Suprapubic skin (tissue), 4 donors: ENCODE measurements at regions not wholly inside any gene's neighbourhood (a gene's known extent, or its start where the extent isn't known, plus 50 kb on each side); places are given as distances from the start of the nearest gene placed in this dataset.

Experiments used
- DNase-seq, 2 donors: peaks; one replicate each; pipeline ENCODE4 v3.0.0-alpha.2; 2019; ENCODE audit warnings: low spot score in 2 of 2
- H3K27ac ChIP-seq: fragments of 200-600 bp; sonication (generic); one replicate; pipeline ENCODE4 v1.5.1; 2019
- H3K27me3 ChIP-seq: fragments of 200-600 bp; sonication (generic); one replicate; pipeline ENCODE4 v1.5.1; 2019
- H3K36me3 ChIP-seq: fragments of 200-600 bp; sonication (generic); one replicate; pipeline ENCODE4 v1.5.1; 2019
- H3K4me1 ChIP-seq: fragments of 200-600 bp; sonication (generic); one replicate; pipeline ENCODE4 v1.5.1; 2019
- H3K4me3 ChIP-seq: fragments of 200-600 bp; sonication (generic); one replicate; pipeline ENCODE4 v1.5.1; 2019; ENCODE audit warnings: mild to moderate bottlenecking
- H3K9me3 ChIP-seq: fragments of 200-600 bp; sonication (generic); one replicate; pipeline ENCODE4 v1.5.1; 2019
- EP300 ChIP-seq: sonication (generic); formaldehyde crosslinking; IDR thresholded peaks from one replicate; pipeline ENCODE4 v1.6.1; 2017; ENCODE audit warnings: antibody characterized with exemption
- POLR2A ChIP-seq, 2 donors: fragments of 450-650 bp; IDR thresholded peaks; one replicate each; pipeline ENCODE4 v1.6.1; 2017; ENCODE audit warnings: antibody characterized with exemption in 2 of 2, mild to moderate bottlenecking in 2 of 2, moderate library complexity in 2 of 2
- POLR2AphosphoS5 ChIP-seq, 3 donors: sonication (generic); formaldehyde crosslinking; IDR thresholded peaks; one replicate each; pipeline ENCODE4 v1.6.1; 2017; ENCODE audit warnings: antibody characterized with exemption in 3 of 3
- WGBS: methylation state at CpG from one replicate; pipeline ENCODE4 v1.1.5; 2018; 5-methylcytosine and 5-hydroxymethylcytosine counted together
- TF ChIP-seq, protein P1 (sequence below), 2 donors: fragments of 200-600 bp in 1 of 2; fragments of 450-650 bp in 1 of 2; sonication (generic) in 1 of 2; IDR thresholded peaks; one replicate each; pipeline ENCODE4 v1.5.1; 2016 to 2019; ENCODE audit warnings: antibody characterized with exemption in 2 of 2, mild to moderate bottlenecking in 1 of 2, moderate library complexity in 1 of 2

DNA sequence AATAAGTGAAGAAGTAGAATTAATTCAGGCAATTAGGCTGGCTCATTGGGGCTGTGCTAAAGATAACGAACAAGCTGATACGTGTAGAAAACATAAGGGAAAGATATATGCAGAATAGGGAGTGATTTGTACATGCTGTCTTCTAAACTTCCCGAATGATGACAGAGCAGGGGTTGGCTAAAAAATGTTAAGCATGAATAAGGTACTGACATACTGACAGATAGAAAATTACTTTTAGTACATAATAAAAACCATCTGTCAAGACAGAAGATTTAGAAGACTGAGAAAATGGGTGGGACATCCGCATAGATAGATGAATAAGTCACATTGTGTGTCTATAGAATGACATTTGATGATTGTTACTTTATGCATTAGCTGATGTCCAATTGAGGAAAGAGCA, 158.8 kb upstream of the ZNF804B start:
- no peaks in the 10 kb centered on the region for H3K27me3 ChIP-seq
- no peak for TF ChIP-seq EP300
- no peak for TF ChIP-seq POLR2A (IDR thresholded peaks at IDR 0.05)
- TF ChIP-seq, protein P1, sequence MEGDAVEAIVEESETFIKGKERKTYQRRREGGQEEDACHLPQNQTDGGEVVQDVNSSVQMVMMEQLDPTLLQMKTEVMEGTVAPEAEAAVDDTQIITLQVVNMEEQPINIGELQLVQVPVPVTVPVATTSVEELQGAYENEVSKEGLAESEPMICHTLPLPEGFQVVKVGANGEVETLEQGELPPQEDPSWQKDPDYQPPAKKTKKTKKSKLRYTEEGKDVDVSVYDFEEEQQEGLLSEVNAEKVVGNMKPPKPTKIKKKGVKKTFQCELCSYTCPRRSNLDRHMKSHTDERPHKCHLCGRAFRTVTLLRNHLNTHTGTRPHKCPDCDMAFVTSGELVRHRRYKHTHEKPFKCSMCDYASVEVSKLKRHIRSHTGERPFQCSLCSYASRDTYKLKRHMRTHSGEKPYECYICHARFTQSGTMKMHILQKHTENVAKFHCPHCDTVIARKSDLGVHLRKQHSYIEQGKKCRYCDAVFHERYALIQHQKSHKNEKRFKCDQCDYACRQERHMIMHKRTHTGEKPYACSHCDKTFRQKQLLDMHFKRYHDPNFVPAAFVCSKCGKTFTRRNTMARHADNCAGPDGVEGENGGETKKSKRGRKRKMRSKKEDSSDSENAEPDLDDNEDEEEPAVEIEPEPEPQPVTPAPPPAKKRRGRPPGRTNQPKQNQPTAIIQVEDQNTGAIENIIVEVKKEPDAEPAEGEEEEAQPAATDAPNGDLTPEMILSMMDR (IDR thresholded peaks at IDR 0.05) = no peak
- no peak for TF ChIP-seq POLR2AphosphoS5 (IDR thresholded peaks at IDR 0.05)
- no peak for DNase-seq
- H3K36me3 ChIP-seq = no peaks in the 10 kb centered on the region
- no peak overlapping the region for H3K4me3 ChIP-seq
- no peaks in the 10 kb centered on the region for H3K9me3 ChIP-seq
- no peaks in the 10 kb centered on the region for H3K4me1 ChIP-seq
- 42% methylated on average over 4 of the region's 4 CpGs for WGBS
- H3K27ac ChIP-seq = no peak overlapping the region

GRCh38 chr7:88599528-88599927, 160.0 kb upstream of the ZNF804B start:
- 47% methylated on average over 3 of the region's 3 CpGs for WGBS
- Histone ChIP-seq H3K36me3 (no peaks in the 10 kb centered on the region), H3K4me1 (no peaks in the 10 kb centered on the region), H3K9me3 (no peaks in the 10 kb centered on the region), H3K27me3 (no peaks in the 10 kb centered on the region), H3K4me3 (no peak overlapping the region), H3K27ac (no peak overlapping the region)
- no peak for DNase-seq
- TF ChIP-seq, protein P1 (IDR thresholded peaks at IDR 0.05) = no peak
- no peak for TF ChIP-seq POLR2AphosphoS5 (IDR thresholded peaks at IDR 0.05)
- TF ChIP-seq POLR2A (IDR thresholded peaks at IDR 0.05) = no peak
- TF ChIP-seq EP300 = no peak

GRCh38 chr7:88597941-88598425, 161.5 kb upstream of the ZNF804B start:
- no peak for DNase-seq
- Histone ChIP-seq H3K4me3 (no peak overlapping the region), H3K27ac (no peak overlapping the region), H3K36me3 (no peaks in the 10 kb centered on the region), H3K4me1 (no peaks in the 10 kb centered on the region), H3K27me3 (no peaks in the 10 kb centered on the region), H3K9me3 (no peaks in the 10 kb centered on the region)
- TF ChIP-seq POLR2AphosphoS5 (IDR thresholded peaks at IDR 0.05) (no peak), POLR2A (IDR thresholded peaks at IDR 0.05) (no peak), EP300 (no peak)
- TF ChIP-seq, protein P1 (IDR thresholded peaks at IDR 0.05) = no peak
- WGBS = 57% methylated on average over 2 of the region's 2 CpGs

DNA sequence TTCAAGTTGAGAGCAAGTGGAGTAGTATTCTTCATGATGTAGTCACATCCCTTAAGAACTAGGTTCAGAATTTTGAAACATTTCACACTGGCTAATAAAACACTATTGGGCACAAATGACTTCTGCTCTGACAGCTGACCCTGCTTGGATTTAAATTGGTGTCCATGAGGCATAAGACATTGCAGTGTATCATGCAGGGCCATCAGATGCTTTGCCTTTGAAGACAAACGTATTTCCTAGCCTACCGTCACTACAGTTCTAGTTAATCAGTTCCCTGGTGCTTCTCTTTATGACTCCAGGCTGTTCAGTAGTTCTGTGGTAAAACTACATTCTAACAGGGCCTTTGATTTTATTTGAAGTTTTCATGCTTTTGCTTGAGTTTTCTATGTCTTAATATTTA, 168.5 kb upstream of the ZNF804B start:
- H3K4me3 ChIP-seq = no peak overlapping the region
- no peaks in the 10 kb centered on the region for H3K36me3 ChIP-seq
- WGBS = 50% methylated on average over 2 of the region's 2 CpGs
- DNase-seq = no peak
- H3K27me3 ChIP-seq = no peaks in the 10 kb centered on the region
- TF ChIP-seq EP300 (no peak), POLR2AphosphoS5 (IDR thresholded peaks at IDR 0.05) (no peak), POLR2A (IDR thresholded peaks at IDR 0.05) (no peak)
- TF ChIP-seq, protein P1 (IDR thresholded peaks at IDR 0.05) = no peak
- no peak overlapping the region for H3K27ac ChIP-seq
- H3K4me1 ChIP-seq = no peaks in the 10 kb centered on the region
- H3K9me3 ChIP-seq = peaks cover 4% of the 10 kb centered on the region

DNA sequence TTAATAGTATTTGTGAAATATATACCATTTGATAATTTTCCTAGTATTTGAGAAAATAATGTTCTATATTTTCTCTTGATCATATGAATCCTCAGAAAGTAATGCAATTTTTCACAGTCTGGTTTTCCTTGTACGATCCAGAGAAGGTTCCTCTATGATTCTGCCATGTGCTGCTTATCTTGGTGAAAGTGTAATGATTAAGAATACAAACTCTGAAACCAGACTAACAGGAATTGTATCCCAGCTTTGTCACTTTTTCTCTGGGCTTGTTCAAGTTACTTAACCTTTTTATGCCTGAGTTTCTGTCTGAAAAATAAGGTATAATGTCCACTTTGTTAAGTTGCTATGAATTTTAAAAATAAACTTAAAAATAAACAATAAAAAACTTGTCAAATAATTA, 169.6 kb upstream of the ZNF804B start:
- Histone ChIP-seq H3K27me3 (no peaks in the 10 kb centered on the region), H3K27ac (no peak overlapping the region), H3K36me3 (no peaks in the 10 kb centered on the region), H3K4me3 (no peak overlapping the region), H3K9me3 (peaks cover 4% of the 10 kb centered on the region), H3K4me1 (no peaks in the 10 kb centered on the region)
- DNase-seq = no peak
- 51% methylated on average over 1 of the region's 1 CpG for WGBS
- no peak for TF ChIP-seq EP300

DNA sequence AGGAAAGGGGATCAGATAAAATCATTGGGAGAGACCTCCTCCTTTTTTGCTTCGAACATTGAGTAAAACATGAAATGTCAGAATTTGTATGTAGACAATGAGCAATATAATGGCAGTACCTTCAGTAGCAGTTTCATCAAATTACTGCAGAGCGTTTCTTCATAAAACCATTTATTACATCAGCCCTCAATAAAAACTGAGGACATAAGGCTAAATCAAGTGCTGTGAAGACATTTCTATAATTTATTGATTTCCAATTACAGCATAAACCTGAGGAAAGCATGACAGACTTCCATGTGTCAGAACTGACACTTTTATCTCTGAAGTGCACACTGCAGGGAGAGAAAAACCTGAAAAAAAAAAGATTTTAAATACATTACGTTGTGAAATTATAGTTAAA, 172.6 kb upstream of the ZNF804B start:
- no peaks in the 10 kb centered on the region for H3K4me1 ChIP-seq
- H3K4me3 ChIP-seq = no peak overlapping the region
- TF ChIP-seq POLR2A (IDR thresholded peaks at IDR 0.05) (no peak), POLR2AphosphoS5 (IDR thresholded peaks at IDR 0.05) (no peak), EP300 (no peak)
- TF ChIP-seq, protein P1 (IDR thresholded peaks at IDR 0.05) = no peak
- H3K27ac ChIP-seq = no peak overlapping the region
- no peaks in the 10 kb centered on the region for H3K27me3 ChIP-seq
- 64% methylated on average over 3 of the region's 3 CpGs for WGBS
- peaks cover 4% of the 10 kb centered on the region for H3K9me3 ChIP-seq
- no peak for DNase-seq
- H3K36me3 ChIP-seq = no peaks in the 10 kb centered on the region
